H1 (cell line): ENCODE measurements at regions not wholly inside any gene's neighbourhood (a gene's known extent, or its start where the extent isn't known, plus 50 kb on each side); places are given as distances from the start of the nearest gene placed in this dataset.

Source experiments
- CTCF ChIA-PET: fragments of 300-600 bp; sonication (Branson Sonifier 250); formaldehyde crosslinking; loops from one replicate; lab custom pipeline; 2021; ENCODE audit not compliant: partially characterized antibody; lab: Charles Lee
- POLR2A ChIA-PET: fragments of 300-600 bp; sonication (Branson Sonifier 250); formaldehyde crosslinking; loops from one replicate; lab custom pipeline; 2021; ENCODE audit warnings: inconsistent platforms; ENCODE audit not compliant: partially characterized antibody; lab: Charles Lee
- DNase-seq, 2 experiments: peaks; one replicate each; pipeline versions ENCODE4 v3.0.0 to v3.0.0-alpha.2; 2010 to 2022; ENCODE audit warnings: low spot score in 2 of 2, low read depth in 1 of 2, mixed read lengths in 1 of 2
- FAIRE-seq: peaks from 2 replicates; lab custom pipeline; 2011; peaks lifted over from hg19 to GRCh38; lab: Jason Lieb, UNC
- H2AFZ ChIP-seq: 2 replicates; pipeline ENCODE4 v1.8.1; 2012; ENCODE audit warnings: low read length, inconsistent platforms
- H2AK5ac ChIP-seq: 2 replicates; pipeline ENCODE4 v1.6.1; 2013; ENCODE audit warnings: low read depth, low read length
- H2BK120ac ChIP-seq: replicated peaks from 2 replicates; pipeline ENCODE3; 2013; ENCODE audit warnings: low read depth, low read length, inconsistent platforms
- H2BK12ac ChIP-seq: 2 replicates; pipeline ENCODE4 v1.6.1; 2013; ENCODE audit warnings: low read depth, low read length
- H2BK15ac ChIP-seq: 2 replicates; pipeline ENCODE4 v1.6.1; 2013; ENCODE audit warnings: low read length
- H2BK20ac ChIP-seq: 2 replicates; pipeline ENCODE4 v1.6.1; 2013; ENCODE audit warnings: low read length
- H2BK5ac ChIP-seq: 2 replicates; pipeline ENCODE4 v1.6.1; 2013; ENCODE audit warnings: low read depth, low read length
- H3K14ac ChIP-seq: 2 replicates; pipeline ENCODE4 v1.6.1; 2013; ENCODE audit warnings: inconsistent platforms; ENCODE audit not compliant: insufficient read length
- H3K18ac ChIP-seq: 2 replicates; pipeline ENCODE4 v1.6.1; 2013; ENCODE audit warnings: low read length; ENCODE audit errors: extremely low read depth
- H3K23ac ChIP-seq: 2 replicates; pipeline ENCODE4 v1.6.1; 2013; ENCODE audit warnings: inconsistent platforms; ENCODE audit not compliant: insufficient read length
- H3K23me2 ChIP-seq: 2 replicates; pipeline ENCODE4 v1.6.1; 2013; ENCODE audit warnings: low read depth, low read length
- H3K27ac ChIP-seq: 2 replicates; pipeline ENCODE4 v1.6.1; 2011; ENCODE audit warnings: low read depth, low read length, inconsistent platforms
- H3K27me3 ChIP-seq, 4 experiments: replicated peaks in 1 of 4; 1 replicate in 1 of 4; 2 replicates in 3 of 4; pipeline versions ENCODE4 v1.6.1 to v1.8.1; 2011 to 2013; ENCODE audit warnings: low read length in 3 of 4, mild to moderate bottlenecking in 3 of 4, inconsistent platforms in 2 of 4, mixed read lengths in 2 of 4, moderate library complexity in 1 of 4; ENCODE audit not compliant: control insufficient read depth in 3 of 4, insufficient read depth in 3 of 4; ENCODE audit errors: extremely low read depth in 1 of 4
- H3K36me3 ChIP-seq, 4 experiments: 2 replicates each; pipeline versions ENCODE4 v1.6.1 to v1.8.1; 2011 to 2013; ENCODE audit warnings: mild to moderate bottlenecking in 4 of 4, low read length in 3 of 4, moderate library complexity in 2 of 4, control low read depth in 1 of 4, inconsistent platforms in 1 of 4; ENCODE audit not compliant: insufficient read depth in 4 of 4, control insufficient read depth in 2 of 4
- H3K4ac ChIP-seq: replicated peaks from 2 replicates; pipeline ENCODE3; 2013; ENCODE audit warnings: low read length, low read depth, mixed read lengths, inconsistent platforms; ENCODE audit not compliant: insufficient read length
- H3K4me1 ChIP-seq, 4 experiments: replicated peaks in 1 of 4; 1 replicate in 1 of 4; 2 replicates in 3 of 4; pipeline versions ENCODE4 v1.6.1 to v1.8.1; 2011 to 2013; ENCODE audit warnings: low read length in 3 of 4, inconsistent platforms in 2 of 4, mixed read lengths in 1 of 4; ENCODE audit not compliant: insufficient read depth in 4 of 4, control insufficient read depth in 3 of 4
- H3K4me2 ChIP-seq, 2 experiments: 2 replicates each; pipeline versions ENCODE4 v1.6.1 to v1.8.1; 2011 to 2013; ENCODE audit warnings: low read depth in 2 of 2, low read length in 2 of 2, control low read depth in 1 of 2, inconsistent platforms in 1 of 2, mild to moderate bottlenecking in 1 of 2; ENCODE audit not compliant: insufficient read depth in 1 of 2
- H3K4me3 ChIP-seq, 4 experiments: fragments of 200-600, 300-600 bp in 1 of 4; sonication (generic), shearing (Covaris generic), sonication (Bioruptor Twin) in 1 of 4; 2 replicates each; pipeline versions ENCODE4 v1.5.1 to v1.8.1; 2011 to 2016; ENCODE audit warnings: low read length in 4 of 4, low read depth in 3 of 4, control low read depth in 2 of 4, inconsistent platforms in 2 of 4, mild to moderate bottlenecking in 2 of 4, mixed read lengths in 1 of 4, moderate library complexity in 1 of 4; ENCODE audit not compliant: insufficient read depth in 2 of 4; ENCODE audit errors: extremely low read depth in 1 of 4
- H3K56ac ChIP-seq: replicated peaks from 2 replicates; pipeline ENCODE3; 2013; ENCODE audit warnings: low read depth, mild to moderate bottlenecking, mixed read lengths, low read length, inconsistent platforms; ENCODE audit not compliant: insufficient read length
- H3K79me1 ChIP-seq: 2 replicates; pipeline ENCODE4 v1.6.1; 2013; ENCODE audit warnings: low read depth, low read length, control low read depth
- H3K79me2 ChIP-seq, 2 experiments: 2 replicates each; pipeline versions ENCODE4 v1.6.1 to v1.8.1; 2012 to 2013; ENCODE audit warnings: low read length in 2 of 2, mild to moderate bottlenecking in 2 of 2, inconsistent platforms in 1 of 2; ENCODE audit not compliant: insufficient read depth in 2 of 2, control insufficient read depth in 1 of 2
- H3K9ac ChIP-seq, 4 experiments: replicated peaks in 1 of 4; 1 replicate in 1 of 4; 2 replicates in 3 of 4; pipeline versions ENCODE4 v1.6.1 to v1.8.1; 2011 to 2013; ENCODE audit warnings: low read depth in 3 of 4, low read length in 3 of 4, control low read depth in 2 of 4, mild to moderate bottlenecking in 2 of 4, moderate library complexity in 2 of 4, inconsistent platforms in 1 of 4; ENCODE audit errors: extremely low read depth in 1 of 4
- H3K9me3 ChIP-seq, 2 experiments: 2 replicates each; pipeline versions ENCODE4 v1.6.1 to v1.8.1; 2012 to 2013; ENCODE audit warnings: mild to moderate bottlenecking in 2 of 2, moderate library complexity in 2 of 2, control low read depth in 1 of 2, inconsistent platforms in 1 of 2, low read depth in 1 of 2, low read length in 1 of 2, mixed read lengths in 1 of 2; ENCODE audit not compliant: insufficient read depth in 2 of 2
- H4K20me1 ChIP-seq, 2 experiments: replicated peaks in 1 of 2; 2 replicates each; pipeline versions ENCODE3 to v1.8.1; 2011 to 2013; ENCODE audit warnings: inconsistent platforms in 2 of 2, low read length in 2 of 2, mild to moderate bottlenecking in 1 of 2; ENCODE audit not compliant: insufficient read depth in 2 of 2, control insufficient read depth in 1 of 2
- H4K5ac ChIP-seq: 2 replicates; pipeline ENCODE4 v1.6.1; 2013; ENCODE audit warnings: low read length, low read depth, mixed read lengths, inconsistent platforms; ENCODE audit not compliant: insufficient read length
- H4K8ac ChIP-seq: 2 replicates; pipeline ENCODE4 v1.8.0; 2013; ENCODE audit warnings: mild to moderate bottlenecking, moderate library complexity, low read length, inconsistent platforms; ENCODE audit not compliant: insufficient read depth; ENCODE audit errors: extremely low read depth
- H4K91ac ChIP-seq: replicated peaks from 2 replicates; pipeline ENCODE3; 2013; ENCODE audit warnings: low read length, mixed read lengths, inconsistent platforms; ENCODE audit not compliant: insufficient read length
- ATF3 ChIP-seq: IDR thresholded peaks from 2 replicates; pipeline ENCODE4 v1.6.1; 2011; ENCODE audit warnings: low read depth, mild to moderate bottlenecking, low read length; ENCODE audit not compliant: insufficient read depth
- BCL11A ChIP-seq, 2 experiments: IDR thresholded peaks; one replicate each; pipeline ENCODE4 v1.6.1; 2011; ENCODE audit warnings: low read depth in 2 of 2, low read length in 2 of 2, mild to moderate bottlenecking in 2 of 2
- EP300 ChIP-seq, 2 experiments: IDR thresholded peaks; 1 replicate in 1 of 2; 2 replicates in 1 of 2; pipeline ENCODE4 v1.6.1; 2011 to 2012; ENCODE audit warnings: low read depth in 2 of 2, low read length in 2 of 2, mild to moderate bottlenecking in 2 of 2, borderline replicate concordance in 1 of 2, inconsistent platforms in 1 of 2, moderate library complexity in 1 of 2
- EZH2 ChIP-seq: fragments of 200-600 bp; sonication (generic); IDR thresholded peaks from 2 replicates; pipeline ENCODE4 v1.7.1; 2012; ENCODE audit warnings: low read depth, mild to moderate bottlenecking, moderate library complexity, low read length, inconsistent platforms; ENCODE audit not compliant: severe bottlenecking
- FOSL1 ChIP-seq: IDR thresholded peaks from 2 replicates; pipeline ENCODE4 v1.6.1; 2011; ENCODE audit warnings: mild to moderate bottlenecking, low read depth, low read length, moderate library complexity; ENCODE audit not compliant: insufficient read depth
- HDAC2 ChIP-seq, 2 experiments: fragments of 300-600 bp in 1 of 2; sonication (generic) in 1 of 2; IDR thresholded peaks; 2 replicates each; pipeline ENCODE4 v1.6.1; 2011 to 2012; ENCODE audit warnings: low read depth in 2 of 2, low read length in 2 of 2, mild to moderate bottlenecking in 2 of 2, moderate library complexity in 2 of 2, borderline replicate concordance in 1 of 2, inconsistent platforms in 1 of 2
- RNF2 ChIP-seq: fragments of 200-900, 300-1000 bp; sonication (generic); IDR thresholded peaks from 2 replicates; pipeline ENCODE4 v1.7.1; 2016; ENCODE audit warnings: borderline replicate concordance, low read depth, mild to moderate bottlenecking, antibody characterized with exemption, low read length; ENCODE audit not compliant: poor library complexity, severe bottlenecking; ENCODE audit errors: missing control alignments
- SIX5 ChIP-seq: IDR thresholded peaks from 2 replicates; pipeline ENCODE4 v1.6.1; 2011; ENCODE audit warnings: mild to moderate bottlenecking, low read depth, low read length
- TAF1 ChIP-seq: IDR thresholded peaks from 2 replicates; pipeline ENCODE4 v1.6.1; 2011; ENCODE audit warnings: mild to moderate bottlenecking, low read depth, low read length
- TCF12 ChIP-seq: IDR thresholded peaks from 2 replicates; pipeline ENCODE4 v1.6.1; 2011; ENCODE audit warnings: low read depth, mild to moderate bottlenecking, low read length
- WGBS, 2 experiments: shearing (Covaris generic) in 1 of 2; methylation state at CpG; one replicate each; pipeline versions ENCODE4 v1.1.6 to v1.1.7; 2013 to 2015; ENCODE audit warnings: low lambda C conversion rate in 2 of 2, mixed read lengths in 2 of 2, inconsistent platforms in 1 of 2, low coverage in 1 of 2, missing lambda C conversion rate in 1 of 2; ENCODE audit not compliant: insufficient replicate concordance in 2 of 2, insufficient coverage in 1 of 2, insufficient read length in 1 of 2; ENCODE audit errors: extremely low coverage in 1 of 2, missing lambda C conversion rate in 1 of 2; 5-methylcytosine and 5-hydroxymethylcytosine counted together

- Histone ChIP-seq H3K27ac (no peak overlapping the region), H3K27me3 (no peaks in the 10 kb centered on the region), H3K4me2 (no peak overlapping the region), H4K5ac (no peak overlapping the region), H2AFZ (no peak overlapping the region), H2BK20ac (no peak overlapping the region), H4K20me1 (no peaks in the 10 kb centered on the region), H3K14ac (no peak overlapping the region), H2AK5ac (no peak overlapping the region), H2BK12ac (no peak overlapping the region), H3K56ac (no peak overlapping the region), H4K8ac (no peak overlapping the region), H2BK15ac (no peak overlapping the region), H3K9me3 (no peaks in the 10 kb centered on the region), H2BK120ac (no peak overlapping the region), H3K23me2 (no peaks in the 10 kb centered on the region), H4K91ac (no peak overlapping the region), H3K79me2 (no peaks in the 10 kb centered on the region), H3K4me1 (peaks cover 0 to 2% (median 0%) of the 10 kb centered on the region in 4 experiments; a peak in 1 of 7 replicates), H3K4ac (no peak overlapping the region), H3K18ac (no peak overlapping the region), H3K4me3 (no peak overlapping the region), H2BK5ac (no peak overlapping the region), H3K23ac (no peak overlapping the region), H3K79me1 (no peaks in the 10 kb centered on the region), H3K9ac (no peak overlapping the region), H3K36me3 (no peaks in the 10 kb centered on the region)
- 89% methylated on average over 1 of the region's 1 CpG; no CpG with 5 or more reads in 1 of the 2 experiments for WGBS, 2 experiments
- DNase-seq: no peak
- no peak for FAIRE-seq
- TF ChIP-seq EP300 (IDR thresholded peaks at IDR 0.05; ENCODE audit: borderline replicate concordance in 1 of 2, low read depth in 2 of 2, low read length in 2 of 2): no peak
- TF ChIP-seq FOSL1: no peak
- no peak for TF ChIP-seq BCL11A (IDR thresholded peaks at IDR 0.05; ENCODE audit: low read depth in 2 of 2, low read length in 2 of 2)
- no peak for TF ChIP-seq SIX5
- no peak for TF ChIP-seq ATF3
- no peak for TF ChIP-seq TCF12
- TF ChIP-seq HDAC2 (IDR thresholded peaks at IDR 0.05; ENCODE audit: borderline replicate concordance in 1 of 2, low read depth in 2 of 2, low read length in 2 of 2): no peak
- no peak for TF ChIP-seq TAF1
- no peak for TF ChIP-seq RNF2
- no peak for TF ChIP-seq EZH2
- POLR2A ChIA-PET: no interaction called here
- CTCF ChIA-PET: interaction anchor here (0.6 to 4.8 kb wide), 15 partner anchors 8 to 169 kb away, joined by 3 to 49 read pairs (median 4); no protein-coding TSS in a partner anchor
Observed at GRCh38 chr11:109851780-109852390, 241.3 kb upstream of the ZC3H12C start.
